Uterus (tissue), 3 donors: ENCODE measurements at regions not wholly inside any gene's neighbourhood (a gene's known extent, or its start where the extent isn't known, plus 50 kb on each side); places are given as distances from the start of the nearest gene placed in this dataset.

Experiments
- DNase-seq, 2 donors: peaks; one replicate each; pipeline ENCODE4 v3.0.0-alpha.2; 2019 to 2020
- H3K27ac ChIP-seq, 2 donors: fragments of 200-600 bp; sonication (generic); 1 replicate in 1 of 2; 2 replicates in 1 of 2; pipeline ENCODE4 v1.5.1; 2016 to 2018
- H3K27me3 ChIP-seq, 2 donors: fragments of 200-600 bp; sonication (generic); one replicate each; pipeline ENCODE4 v1.5.1; 2018 to 2019; ENCODE audit warnings: control low read depth in 1 of 2
- H3K36me3 ChIP-seq, 2 donors: fragments of 200-600 bp; sonication (generic); one replicate each; pipeline ENCODE4 v1.5.1; 2019; ENCODE audit warnings: control low read depth in 1 of 2
- H3K4me1 ChIP-seq, 2 donors: fragments of 200-600 bp; sonication (generic); one replicate each; pipeline ENCODE4 v1.5.1; 2018 to 2019; ENCODE audit warnings: control low read depth in 1 of 2
- H3K4me3 ChIP-seq, 2 donors: fragments of 200-600 bp; sonication (generic); 1 replicate in 1 of 2; 2 replicates in 1 of 2; pipeline ENCODE4 v1.5.1; 2018 to 2019; ENCODE audit warnings: mild to moderate bottlenecking in 1 of 2
- H3K9me3 ChIP-seq, 2 donors: fragments of 200-600 bp; sonication (generic); one replicate each; pipeline ENCODE4 v1.5.1; 2019; ENCODE audit warnings: control low read depth in 1 of 2
- POLR2A ChIP-seq, 2 donors: fragments of 450-650 bp; IDR thresholded peaks; one replicate each; pipeline ENCODE4 v1.6.1; 2016; ENCODE audit warnings: antibody characterized with exemption in 2 of 2, mild to moderate bottlenecking in 1 of 2, moderate library complexity in 1 of 2
- intact Hi-C: fragments of 100-400 bp; cut with DNase I; formaldehyde crosslinking; loops from one replicate; pipeline ENCODE4 v1.15.1; 2023; ENCODE audit warnings: low total_unique reads
- TF ChIP-seq, protein P1 (sequence below), 4 experiments: fragments of 200-600 bp in 2 of 4; fragments of 450-650 bp in 2 of 4; sonication (generic) in 2 of 4; IDR thresholded peaks; one replicate each; pipeline ENCODE4 v1.5.1; 2016 to 2019; ENCODE audit warnings: antibody characterized with exemption in 4 of 4, mild to moderate bottlenecking in 2 of 4, moderate library complexity in 1 of 4
- donor health status: DM: yes; HTN: yes; CAD: no.

DNA sequence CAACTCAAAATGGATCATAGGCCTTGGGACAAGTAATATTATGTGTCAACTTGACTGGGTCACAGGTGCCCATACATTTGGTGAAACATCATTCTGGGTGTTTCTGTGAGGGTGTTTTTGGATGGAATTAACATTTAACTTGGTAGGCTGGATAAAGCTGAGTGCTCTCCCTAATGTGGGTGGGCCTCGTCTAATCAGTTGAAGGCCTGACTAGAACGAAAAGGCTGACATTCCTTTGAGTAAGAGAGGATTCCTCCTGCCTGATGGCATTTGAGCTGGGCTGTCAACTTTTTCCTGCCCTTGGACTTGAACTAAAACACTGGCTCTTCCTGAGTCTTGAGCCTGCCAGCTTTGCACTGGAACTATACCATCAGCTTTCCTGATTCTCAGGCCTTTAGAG is 93.4 kb upstream of the ESRRB start:
- H3K9me3 ChIP-seq: no peaks in the 10 kb centered on the region
- no peaks in the 10 kb centered on the region for H3K36me3 ChIP-seq
- H3K27me3 ChIP-seq: no peaks in the 10 kb centered on the region
- DNase-seq: no peak
- TF ChIP-seq, protein P1, sequence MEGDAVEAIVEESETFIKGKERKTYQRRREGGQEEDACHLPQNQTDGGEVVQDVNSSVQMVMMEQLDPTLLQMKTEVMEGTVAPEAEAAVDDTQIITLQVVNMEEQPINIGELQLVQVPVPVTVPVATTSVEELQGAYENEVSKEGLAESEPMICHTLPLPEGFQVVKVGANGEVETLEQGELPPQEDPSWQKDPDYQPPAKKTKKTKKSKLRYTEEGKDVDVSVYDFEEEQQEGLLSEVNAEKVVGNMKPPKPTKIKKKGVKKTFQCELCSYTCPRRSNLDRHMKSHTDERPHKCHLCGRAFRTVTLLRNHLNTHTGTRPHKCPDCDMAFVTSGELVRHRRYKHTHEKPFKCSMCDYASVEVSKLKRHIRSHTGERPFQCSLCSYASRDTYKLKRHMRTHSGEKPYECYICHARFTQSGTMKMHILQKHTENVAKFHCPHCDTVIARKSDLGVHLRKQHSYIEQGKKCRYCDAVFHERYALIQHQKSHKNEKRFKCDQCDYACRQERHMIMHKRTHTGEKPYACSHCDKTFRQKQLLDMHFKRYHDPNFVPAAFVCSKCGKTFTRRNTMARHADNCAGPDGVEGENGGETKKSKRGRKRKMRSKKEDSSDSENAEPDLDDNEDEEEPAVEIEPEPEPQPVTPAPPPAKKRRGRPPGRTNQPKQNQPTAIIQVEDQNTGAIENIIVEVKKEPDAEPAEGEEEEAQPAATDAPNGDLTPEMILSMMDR (IDR thresholded peaks at IDR 0.05): no peak
- no peak for TF ChIP-seq POLR2A (IDR thresholded peaks at IDR 0.05)
- no peaks in the 10 kb centered on the region for H3K4me1 ChIP-seq
- intact Hi-C loops: no loop called here
- no peak overlapping the region for H3K27ac ChIP-seq
- no peak overlapping the region for H3K4me3 ChIP-seq

- Histone ChIP-seq H3K36me3 (no peaks in the 10 kb centered on the region), H3K4me1 (no peaks in the 10 kb centered on the region), H3K27me3 (no peaks in the 10 kb centered on the region), H3K4me3 (no peak overlapping the region), H3K9me3 (no peaks in the 10 kb centered on the region), H3K27ac (no peak overlapping the region)
- TF ChIP-seq, protein P1 (IDR thresholded peaks at IDR 0.05): no peak
- TF ChIP-seq POLR2A (IDR thresholded peaks at IDR 0.05): no peak
- DNase-seq: no peak
- intact Hi-C loops: no loop called here
These were observed 88.9 kb upstream of the ESRRB start for GRCh38 chr14:76287063-76287462.

DNA sequence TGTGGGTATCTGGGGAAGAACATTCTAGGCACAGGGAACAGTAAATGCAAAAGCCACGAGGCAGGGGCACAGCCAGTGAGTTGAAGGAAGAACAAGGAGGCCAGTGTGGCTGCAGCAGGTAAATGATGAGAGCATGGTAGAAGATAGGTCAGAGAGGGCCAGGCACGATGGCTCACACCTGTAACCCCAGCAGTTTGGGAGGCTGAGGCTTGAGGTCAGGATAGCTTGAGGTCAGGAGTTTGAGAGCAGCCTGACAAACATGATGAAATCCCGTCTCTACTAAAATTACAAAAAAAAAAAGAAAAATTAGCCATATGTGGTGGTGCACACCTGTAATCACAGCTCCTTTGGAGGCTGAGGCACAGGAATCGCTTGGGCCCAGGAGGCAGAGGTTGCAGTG is 86.7 kb upstream of the ESRRB start:
- no peaks in the 10 kb centered on the region for H3K4me1 ChIP-seq
- intact Hi-C loops: no loop called here
- H3K27ac ChIP-seq: no peak overlapping the region
- no peaks in the 10 kb centered on the region for H3K9me3 ChIP-seq
- TF ChIP-seq, protein P1 (IDR thresholded peaks at IDR 0.05): no peak
- no peak for TF ChIP-seq POLR2A (IDR thresholded peaks at IDR 0.05)
- no peak overlapping the region for H3K4me3 ChIP-seq
- no peaks in the 10 kb centered on the region for H3K27me3 ChIP-seq
- no peak for DNase-seq
- no peaks in the 10 kb centered on the region for H3K36me3 ChIP-seq

- intact Hi-C loops: no loop called here
- no peaks in the 10 kb centered on the region for H3K4me1 ChIP-seq
- TF ChIP-seq POLR2A (IDR thresholded peaks at IDR 0.05): no peak
- H3K27me3 ChIP-seq: no peaks in the 10 kb centered on the region
- no peak overlapping the region for H3K4me3 ChIP-seq
- H3K36me3 ChIP-seq: no peaks in the 10 kb centered on the region
- H3K27ac ChIP-seq: no peak overlapping the region
- no peaks in the 10 kb centered on the region for H3K9me3 ChIP-seq
- DNase-seq: no peak
These were observed 83.4 kb upstream of the ESRRB start for GRCh38 chr14:76292561-76292960.

- DNase-seq: no peak
- TF ChIP-seq, protein P1 (IDR thresholded peaks at IDR 0.05): no peak
- TF ChIP-seq POLR2A (IDR thresholded peaks at IDR 0.05): no peak
- Histone ChIP-seq H3K27me3 (no peaks in the 10 kb centered on the region), H3K36me3 (no peaks in the 10 kb centered on the region), H3K9me3 (no peaks in the 10 kb centered on the region), H3K4me3 (no peak overlapping the region), H3K4me1 (no peaks in the 10 kb centered on the region), H3K27ac (no peak overlapping the region)
- intact Hi-C loops: no loop called here
These were observed 82.7 kb upstream of the ESRRB start for GRCh38 chr14:76293221-76293620.

DNA sequence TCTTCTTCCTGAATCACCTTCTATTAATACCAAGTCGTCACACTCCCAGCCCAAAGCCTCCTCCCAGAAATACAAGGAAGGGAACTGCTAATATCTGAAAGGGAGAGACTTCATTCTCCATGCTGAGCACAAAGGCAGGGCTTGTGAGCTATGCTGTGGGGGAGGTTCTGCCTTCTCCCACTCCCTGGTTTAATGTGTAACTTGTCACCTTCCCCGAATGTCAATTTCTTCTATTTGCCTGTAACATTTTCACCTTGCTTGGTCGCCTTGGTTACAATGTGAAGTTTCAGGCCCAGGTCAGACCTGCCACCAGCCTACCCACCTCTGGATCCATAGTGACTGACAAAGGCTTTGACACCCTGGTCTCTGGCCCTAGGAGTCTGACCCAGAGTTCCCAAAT is 82.0 kb upstream of the ESRRB start:
- DNase-seq: no peak
- H3K4me1 ChIP-seq: no peaks in the 10 kb centered on the region
- H3K9me3 ChIP-seq: no peaks in the 10 kb centered on the region
- H3K36me3 ChIP-seq: no peaks in the 10 kb centered on the region
- TF ChIP-seq, protein P1 (IDR thresholded peaks at IDR 0.05): no peak
- no peak for TF ChIP-seq POLR2A (IDR thresholded peaks at IDR 0.05)
- H3K27me3 ChIP-seq: no peaks in the 10 kb centered on the region
- no peak overlapping the region for H3K27ac ChIP-seq
- intact Hi-C loops: no loop called here
- H3K4me3 ChIP-seq: no peak overlapping the region
